IMR-90 (cell line): ENCODE measurements at regions not wholly inside any gene's neighbourhood (a gene's known extent, or its start where the extent isn't known, plus 50 kb on each side); places are given as distances from the start of the nearest gene placed in this dataset.
A peak's percentile ranks its signal among the peaks of the same experiment; 100 is the strongest.

Source experiments
- ATAC-seq: fragments of 200-7000 bp; cut with Tn5 transposase; 2 replicates; pipeline ENCODE4 v1.9.1; 2020; ENCODE audit warnings: low read depth, mild to moderate bottlenecking, moderate library complexity
- BruUV-seq: library from RNA; stranded (reverse); fragments of 400-500 nt; replicated peaks from 2 replicates; lab custom pipeline; 2021; lab: Mats Ljungman, UMichigan
- CTCF ChIA-PET: fragments of 300-600 bp; formaldehyde crosslinking; extraction: SDS; loops from one replicate; lab custom pipeline; 2021; ENCODE audit warnings: antibody characterized with exemption; lab: Yijun Ruan, JAX
- POLR2A ChIA-PET: fragments of 300-600 bp; sonication (Branson Sonifier 250); formaldehyde crosslinking; loops from one replicate; lab custom pipeline; 2022; ENCODE audit warnings: antibody characterized with exemption; ENCODE audit not compliant: unreplicated experiment; lab: Charles Lee
- DNase-seq: peaks from one replicate; pipeline ENCODE4 v3.0.0; 2013
- H2AFZ ChIP-seq: replicated peaks from 2 replicates; pipeline ENCODE3; 2013; ENCODE audit warnings: low read length, mild to moderate bottlenecking; ENCODE audit not compliant: poor library complexity
- H2AK5ac ChIP-seq: 2 replicates; pipeline ENCODE4 v1.6.1; 2013; ENCODE audit warnings: low read depth, low read length, inconsistent platforms
- H2AK9ac ChIP-seq: replicated peaks from 2 replicates; pipeline ENCODE3; 2013; ENCODE audit warnings: mild to moderate bottlenecking, low read depth, low read length, moderate library complexity; ENCODE audit not compliant: poor library complexity
- H2BK120ac ChIP-seq: 2 replicates; pipeline ENCODE4 v1.6.1; 2013; ENCODE audit warnings: low read depth, low read length, inconsistent platforms
- H2BK15ac ChIP-seq: 3 replicates; pipeline ENCODE4 v1.6.1; 2013; ENCODE audit warnings: low read depth, low read length, inconsistent platforms
- H2BK20ac ChIP-seq: 2 replicates; pipeline ENCODE4 v1.6.1; 2013; ENCODE audit warnings: low read depth, mild to moderate bottlenecking, inconsistent platforms, low read length, moderate library complexity
- H2BK5ac ChIP-seq: 2 replicates; pipeline ENCODE4 v1.6.1; 2013; ENCODE audit warnings: mild to moderate bottlenecking, low read depth, low read length, inconsistent platforms; ENCODE audit not compliant: poor library complexity, severe bottlenecking
- H3K14ac ChIP-seq: replicated peaks from 2 replicates; pipeline ENCODE4 v1.6.1; 2013; ENCODE audit warnings: low read depth, low read length, inconsistent platforms
- H3K18ac ChIP-seq: 2 replicates; pipeline ENCODE4 v1.6.1; 2013; ENCODE audit warnings: low read depth, low read length, control low read depth
- H3K23ac ChIP-seq: 2 replicates; pipeline ENCODE4 v1.6.1; 2013; ENCODE audit warnings: low read depth, low read length, inconsistent platforms
- H3K27ac ChIP-seq: 2 replicates; pipeline ENCODE4 v1.5.1; 2013; ENCODE audit warnings: mild to moderate bottlenecking, control low read depth, low read length; ENCODE audit not compliant: insufficient read depth
- H3K27me3 ChIP-seq: 2 replicates; pipeline ENCODE4 v1.6.1; 2013; ENCODE audit warnings: low read length; ENCODE audit not compliant: control insufficient read depth, insufficient read depth
- H3K36me3 ChIP-seq: 2 replicates; pipeline ENCODE4 v1.6.1; 2013; ENCODE audit warnings: low read length, mixed read lengths; ENCODE audit not compliant: control insufficient read depth, insufficient read depth
- H3K4ac ChIP-seq: 2 replicates; pipeline ENCODE4 v1.6.1; 2013; ENCODE audit warnings: low read depth, low read length, inconsistent platforms
- H3K4me1 ChIP-seq: 2 replicates; pipeline ENCODE4 v1.6.1; 2013; ENCODE audit warnings: low read length, mixed read lengths; ENCODE audit not compliant: control insufficient read depth, insufficient read depth
- H3K4me2 ChIP-seq: 2 replicates; pipeline ENCODE4 v1.6.1; 2013; ENCODE audit warnings: low read depth, mild to moderate bottlenecking, control low read depth, low read length, moderate library complexity
- H3K4me3 ChIP-seq: 2 replicates; pipeline ENCODE4 v1.5.1; 2013; ENCODE audit warnings: low read depth, mild to moderate bottlenecking, control low read depth, low read length, moderate library complexity; ENCODE audit not compliant: insufficient read depth
- H3K56ac ChIP-seq: 2 replicates; pipeline ENCODE4 v1.6.1; 2013; ENCODE audit warnings: low read length, inconsistent platforms; ENCODE audit not compliant: insufficient read depth; ENCODE audit errors: extremely low read depth
- H3K79me1 ChIP-seq, 2 experiments: 2 replicates each; pipeline ENCODE4 v1.6.1; 2013; ENCODE audit warnings: low read length in 2 of 2, inconsistent platforms in 1 of 2, low read depth in 1 of 2
- H3K9ac ChIP-seq: 2 replicates; pipeline ENCODE4 v1.6.1; 2013; ENCODE audit warnings: low read depth, low read length, control low read depth
- H3K9me1 ChIP-seq: 2 replicates; pipeline ENCODE4 v1.6.1; 2013; ENCODE audit warnings: low read length, inconsistent platforms; ENCODE audit not compliant: insufficient read depth
- H3K9me3 ChIP-seq: 2 replicates; pipeline ENCODE4 v1.6.1; 2013; ENCODE audit warnings: low read length; ENCODE audit not compliant: control insufficient read depth, insufficient read depth
- H4K20me1 ChIP-seq: 2 replicates; pipeline ENCODE4 v1.6.1; 2013; ENCODE audit warnings: low read length, inconsistent platforms; ENCODE audit not compliant: insufficient read depth
- H4K5ac ChIP-seq: 2 replicates; pipeline ENCODE4 v1.6.1; 2013; ENCODE audit warnings: mild to moderate bottlenecking, low read depth, low read length, control low read depth
- H4K8ac ChIP-seq, 2 experiments: 2 replicates each; pipeline ENCODE4 v1.6.1; 2013; ENCODE audit warnings: low read depth in 2 of 2, low read length in 2 of 2, control low read depth in 1 of 2, inconsistent platforms in 1 of 2
- H4K91ac ChIP-seq: 2 replicates; pipeline ENCODE4 v1.6.1; 2013; ENCODE audit warnings: low read depth, low read length, inconsistent platforms; ENCODE audit not compliant: insufficient read depth
- BHLHE40 ChIP-seq: fragments of 150-350 bp; IDR thresholded peaks from 2 replicates; pipeline ENCODE4 v1.6.1; 2016; ENCODE audit warnings: mild to moderate bottlenecking, low read depth, low read length
- CEBPB ChIP-seq: IDR thresholded peaks from 2 replicates; pipeline ENCODE4 v1.6.1; 2012; ENCODE audit warnings: low read depth, low read length, improper control_type of control experiment
- CHD1 ChIP-seq: IDR thresholded peaks from 2 replicates; pipeline ENCODE4 v1.6.1; 2012; ENCODE audit warnings: low read depth, low read length, improper control_type of control experiment
- CTCF ChIP-seq: conservative IDR thresholded peaks from 2 replicates; pipeline ENCODE4 v1.5.1; 2012; ENCODE audit warnings: mild to moderate bottlenecking, low read depth, low read length, improper control_type of control experiment
- ELK1 ChIP-seq: fragments of 150-350 bp; IDR thresholded peaks from 2 replicates; pipeline ENCODE4 v1.6.1; 2016; ENCODE audit warnings: low read depth, mild to moderate bottlenecking, low read length, moderate library complexity, borderline replicate concordance
- FOS ChIP-seq: fragments of 150-350 bp; IDR thresholded peaks from 2 replicates; pipeline ENCODE4 v1.6.1; 2016; ENCODE audit warnings: low read depth, low read length
- MAFK ChIP-seq: IDR thresholded peaks from 2 replicates; pipeline ENCODE4 v1.6.1; 2012; ENCODE audit warnings: low read depth, low read length, improper control_type of control experiment
- MAZ ChIP-seq: IDR thresholded peaks from 2 replicates; pipeline ENCODE4 v1.6.1; 2012; ENCODE audit warnings: low read depth, mild to moderate bottlenecking, low read length, improper control_type of control experiment, moderate library complexity, borderline replicate concordance
- MXI1 ChIP-seq: IDR thresholded peaks from 2 replicates; pipeline ENCODE4 v1.6.1; 2012; ENCODE audit warnings: low read depth, mild to moderate bottlenecking, low read length, moderate library complexity, borderline replicate concordance
- NFE2L2 ChIP-seq: fragments of 150-350 bp; IDR thresholded peaks from 2 replicates; pipeline ENCODE4 v1.6.1; 2016; ENCODE audit warnings: low read depth, mild to moderate bottlenecking, low read length
- POLR2A ChIP-seq: IDR thresholded peaks from 2 replicates; pipeline ENCODE4 v1.6.1; 2012; ENCODE audit warnings: mild to moderate bottlenecking, low read depth, low read length
- RAD21 ChIP-seq: IDR thresholded peaks from 2 replicates; pipeline ENCODE4 v1.6.1; 2012; ENCODE audit warnings: low read length, improper control_type of control experiment
- RCOR1 ChIP-seq: IDR thresholded peaks from 2 replicates; pipeline ENCODE4 v1.6.1; 2012; ENCODE audit warnings: mild to moderate bottlenecking, low read length, improper control_type of control experiment; ENCODE audit not compliant: insufficient replicate concordance
- RFX5 ChIP-seq: IDR thresholded peaks from 2 replicates; pipeline ENCODE4 v1.8.0; 2012; ENCODE audit warnings: low read depth, mild to moderate bottlenecking, low read length, moderate library complexity
- SMC3 ChIP-seq: fragments of 150-350 bp; IDR thresholded peaks from 2 replicates; pipeline ENCODE4 v1.6.1; 2016; ENCODE audit warnings: low read depth, mild to moderate bottlenecking, antibody characterized with exemption, low read length, moderate library complexity
- USF2 ChIP-seq: fragments of 150-350 bp; IDR thresholded peaks from 2 replicates; pipeline ENCODE4 v1.6.1; 2017; ENCODE audit warnings: mild to moderate bottlenecking, antibody characterized with exemption, low read length, low read depth
- WGBS, 2 experiments: methylation state at CpG; one replicate each; pipeline versions ENCODE4 v1.1.5 to v1.1.7; 2013; ENCODE audit warnings: missing lambda C conversion rate in 2 of 2; ENCODE audit not compliant: insufficient read length in 1 of 2; ENCODE audit errors: extremely low coverage in 2 of 2; 5-methylcytosine and 5-hydroxymethylcytosine counted together
- dilution Hi-C: fragments of 300-500 bp; cut with HindIII; formaldehyde crosslinking; loops from one replicate; pipeline ENCODE4 v1.14.3; 2018; ENCODE audit warnings: low sequenced_read_pairs; ENCODE audit not compliant: unreplicated experiment
- in situ Hi-C: fragments of 300-500 bp; cut with MboI; formaldehyde crosslinking; loops from 3 replicates; pipeline ENCODE4 v1.14.3; 2019; ENCODE audit warnings: low sequenced_read_pairs, inconsistent platforms, mixed read lengths
- intact Hi-C: fragments of 100-400 bp; cut with micrococcal nuclease; formaldehyde crosslinking; loops from 2 replicates; pipeline ENCODE4 v1.10.0; 2022

- Histone ChIP-seq H3K9ac (no peak overlapping the region), H3K9me3 (no peaks in the 10 kb centered on the region), H3K4me2 (peak overlapping the region; percentile 53; the same call in 1 of the 2 replicates), H3K56ac (no peak overlapping the region; the same call in 1 of the 2 replicates), H2BK5ac (peak overlapping the region; percentile 90), H2AFZ (no peak overlapping the region), H3K9me1 (no peaks in the 10 kb centered on the region; the same call in 1 of the 2 replicates), H3K27me3 (no peaks in the 10 kb centered on the region), H2AK5ac (no peak overlapping the region), H4K20me1 (no peaks in the 10 kb centered on the region), H3K23ac (peak overlapping the region; percentile 35; the same call in 1 of the 2 replicates), H2AK9ac (no peak overlapping the region), H4K5ac (no peak overlapping the region), H3K4me3 (no peak overlapping the region), H3K79me1 (no peaks in the 10 kb centered on the region), H3K18ac (no peak overlapping the region), H3K36me3 (no peaks in the 10 kb centered on the region), H3K4ac (no peak overlapping the region), H3K27ac (peak overlapping the region; percentile 80; the same call in 1 of the 2 replicates), H4K91ac (no peak overlapping the region), H4K8ac (no peak overlapping the region; a peak in 2 of 4 replicates), H3K14ac (no peak overlapping the region), H2BK15ac (no peak overlapping the region), H2BK20ac (no peak overlapping the region), H2BK120ac (peak overlapping the region; percentile 5; the same call in 1 of the 2 replicates), H3K4me1 (no peaks in the 10 kb centered on the region)
- CTCF ChIA-PET: interaction anchor here (0.6 to 1.2 kb wide), 3 partner anchors 12 to 45 kb away, joined by 3 to 5 read pairs (median 3); no protein-coding TSS in a partner anchor
- ATAC-seq (peak; percentile 89), DNase-seq (peak; percentile 89)
- intact Hi-C loops: loop anchor here (1.0 to 5.0 kb wide), 3 partner anchors 131 to 417 kb away; no protein-coding TSS in a partner anchor
- WGBS, 2 experiments: no CpG with 5 or more reads among the region's 5 CpGs
- dilution Hi-C loops: no loop called here
- TF ChIP-seq CTCF (peak; percentile 63), NFE2L2 (no peak), CEBPB (no peak), RFX5 (no peak), FOS (peak; percentile 20; the same call in 1 of the 2 replicates), MXI1 (no peak), BHLHE40 (no peak), USF2 (no peak), RAD21 (peak; percentile 62), MAZ (no peak), POLR2A (no peak), CHD1 (no peak), SMC3 (peak; percentile 43), MAFK (no peak), ELK1 (no peak), RCOR1 (no peak)
- no TSS peak for BruUV-seq
- POLR2A ChIA-PET: no interaction called here
- in situ Hi-C loops: no loop called here
These were observed 152.7 kb downstream of the SUCNR1 start for GRCh38 chr3:152026033-152026556.
